B cell (primary cell): ENCODE measurements at regions not wholly inside any gene's neighbourhood (a gene's known extent, or its start where the extent isn't known, plus 50 kb on each side); places are given as distances from the start of the nearest gene placed in this dataset.

Experiments
- ATAC-seq: fragments of 200-7000 bp; cut with Tn5 transposase; one replicate; pipeline ENCODE4 v1.10.0; 2021; ENCODE audit warnings: low read depth, mild to moderate bottlenecking, moderate number of reproducible peaks, moderate library complexity
- CTCF ChIA-PET: fragments of 350-600 bp; sonication (Branson Sonifier 250); formaldehyde crosslinking; loops from one replicate; lab custom pipeline; 2021; ENCODE audit warnings: antibody characterized with exemption, inconsistent platforms; lab: Charles Lee
- POLR2A ChIA-PET: fragments of 350-600 bp; sonication (Branson Sonifier 250); formaldehyde crosslinking; loops from one replicate; lab custom pipeline; 2021; ENCODE audit warnings: antibody characterized with exemption; lab: Charles Lee
- DNase-seq: peaks from one replicate; pipeline ENCODE4 v3.0.0; 2013
- H2AFZ ChIP-seq: 2 replicates; pipeline ENCODE4 v1.6.1; 2012; ENCODE audit warnings: mild to moderate bottlenecking, low read depth, low read length; ENCODE audit not compliant: insufficient read depth, poor library complexity, severe bottlenecking
- H3K27ac ChIP-seq, 2 donors: 1 replicate in 1 of 2; 2 replicates in 1 of 2; pipeline ENCODE4 v1.5.1; 2012 to 2013; ENCODE audit warnings: low read length in 2 of 2, mild to moderate bottlenecking in 2 of 2, moderate library complexity in 1 of 2
- H3K27me3 ChIP-seq, 4 experiments: fragments of 200-600 bp in 1 of 4; sonication (generic) in 1 of 4; replicated peaks in 1 of 4; 1 replicate in 2 of 4; 2 replicates in 2 of 4; pipeline versions ENCODE4 v1.6.1 to v1.7.0; 2013 to 2016; ENCODE audit warnings: low read length in 3 of 4, mild to moderate bottlenecking in 2 of 4, mixed read lengths in 1 of 4, moderate library complexity in 1 of 4; ENCODE audit not compliant: insufficient read depth in 4 of 4, control insufficient read depth in 3 of 4; ENCODE audit errors: control extremely low read depth in 1 of 4
- H3K36me3 ChIP-seq, 2 experiments: replicated peaks in 1 of 2; 1 replicate in 1 of 2; 2 replicates in 1 of 2; pipeline versions ENCODE4 v1.6.1 to v1.7.1; 2013; ENCODE audit warnings: low read length in 1 of 2; ENCODE audit not compliant: insufficient read depth in 2 of 2, control insufficient read depth in 1 of 2; ENCODE audit errors: control extremely low read depth in 1 of 2, extremely low read depth in 1 of 2
- H3K4me1 ChIP-seq, 2 donors: fragments of 200-600 bp in 1 of 2; sonication (generic) in 1 of 2; 1 replicate in 1 of 2; 2 replicates in 1 of 2; pipeline versions ENCODE4 v1.5.1 to v1.6.1; 2013 to 2017; ENCODE audit warnings: low read length in 2 of 2; ENCODE audit not compliant: control insufficient read depth in 2 of 2, insufficient read depth in 2 of 2
- H3K4me2 ChIP-seq: replicated peaks from 2 replicates; pipeline ENCODE3; 2012; ENCODE audit warnings: mild to moderate bottlenecking, low read depth, low read length; ENCODE audit not compliant: poor library complexity, severe bottlenecking
- H3K4me3 ChIP-seq, 5 experiments: fragments of 200-600 bp in 1 of 5; sonication (generic) in 1 of 5; 1 replicate in 3 of 5; 2 replicates in 2 of 5; pipeline versions ENCODE4 v1.5.1 to v1.7.0; 2011 to 2016; ENCODE audit warnings: low read length in 4 of 5, mild to moderate bottlenecking in 4 of 5, low read depth in 2 of 5, control low read depth in 1 of 5, moderate library complexity in 1 of 5; ENCODE audit not compliant: insufficient read depth in 1 of 5; ENCODE audit errors: control extremely low read depth in 1 of 5, extremely low read depth in 1 of 5
- H3K79me2 ChIP-seq: fragments of 200-600 bp; sonication (generic); one replicate; pipeline ENCODE4 v1.6.0; 2016; ENCODE audit warnings: low read length; ENCODE audit not compliant: control insufficient read depth, insufficient read depth
- H3K9ac ChIP-seq: fragments of 200-600 bp; sonication (generic); 2 replicates; pipeline ENCODE4 v1.6.1; 2017; ENCODE audit warnings: mild to moderate bottlenecking, low read length, moderate library complexity
- H3K9me3 ChIP-seq, 3 donors: one replicate each; pipeline versions ENCODE4 v1.6.1 to v1.7.1; 2013; ENCODE audit warnings: low read length in 2 of 3; ENCODE audit not compliant: control insufficient read depth in 2 of 3, insufficient read depth in 1 of 3; ENCODE audit errors: control extremely low read depth in 1 of 3
- H4K20me1 ChIP-seq: 2 replicates; pipeline ENCODE4 v1.6.0; 2012; ENCODE audit warnings: mild to moderate bottlenecking, low read length; ENCODE audit not compliant: insufficient read depth, control insufficient read depth, poor library complexity, severe bottlenecking
- H3K27ac Mint-ChIP-seq: one replicate; pipeline ENCODE4 v1.8.0; 2021; ENCODE audit warnings: mixed read lengths
- H3K27me3 Mint-ChIP-seq: one replicate; pipeline ENCODE4 v1.8.0; 2021; ENCODE audit warnings: mixed read lengths
- H3K4me1 Mint-ChIP-seq: one replicate; pipeline ENCODE4 v1.8.0; 2021; ENCODE audit warnings: mixed read lengths
- H3K4me3 Mint-ChIP-seq: one replicate; pipeline ENCODE4 v1.8.0; 2021; ENCODE audit warnings: mixed read lengths
- H3K9me3 Mint-ChIP-seq: one replicate; pipeline ENCODE4 v1.8.0; 2022; ENCODE audit warnings: mixed read lengths; ENCODE audit not compliant: insufficient read depth
- CTCF ChIP-seq: fragments of 200-600 bp; IDR thresholded peaks from one replicate; pipeline ENCODE4 v1.8.0; 2022; ENCODE audit warnings: antibody characterized with exemption, mild to moderate bottlenecking
- EZH2 ChIP-seq: IDR thresholded peaks from 2 replicates; pipeline ENCODE4 v1.6.1; 2012; ENCODE audit warnings: borderline replicate concordance, low read depth, mild to moderate bottlenecking, moderate library complexity, low read length; ENCODE audit not compliant: insufficient read depth, poor library complexity, severe bottlenecking
- WGBS: methylation state at CpG from one replicate; pipeline ENCODE4 v1.1.5; 2013; ENCODE audit warnings: missing lambda C conversion rate; ENCODE audit not compliant: insufficient coverage; 5-methylcytosine and 5-hydroxymethylcytosine counted together
- intact Hi-C: fragments of 100-400 bp; cut with micrococcal nuclease; formaldehyde crosslinking; loops from one replicate; pipeline ENCODE4 v1.10.0; 2022

- ATAC-seq: no peak
- no peak for DNase-seq
- POLR2A ChIA-PET: no interaction called here
Observed at GRCh38 chr2:56981554-56981953, 797.8 kb downstream of the CCDC85A start.

GRCh38 chr2:56985609-56986008, 801.8 kb downstream of the CCDC85A start:
- H3K79me2 ChIP-seq: no peaks in the 10 kb centered on the region
- H3K4me1 Mint-ChIP-seq: no peaks in the 10 kb centered on the region
- DNase-seq: no peak
- peaks cover 0 to 4% (median 0%) of the 10 kb centered on the region in 3 donors for H3K9me3 ChIP-seq
- ChIA-PET CTCF (no interaction called here), POLR2A (no interaction called here)
- H3K36me3 ChIP-seq: no peaks in the 10 kb centered on the region
- no peaks in the 10 kb centered on the region for H3K27me3 ChIP-seq
- no peak overlapping the region for H3K27ac ChIP-seq
- intact Hi-C loops: no loop called here
- no peak overlapping the region for H3K27ac Mint-ChIP-seq
- no peak for ATAC-seq
- no peaks in the 10 kb centered on the region for H3K4me1 ChIP-seq
- no peak overlapping the region for H3K9ac ChIP-seq
- H3K4me2 ChIP-seq: no peak overlapping the region
- no peaks in the 10 kb centered on the region for H3K27me3 Mint-ChIP-seq
- TF ChIP-seq EZH2: no peak
- TF ChIP-seq CTCF: no peak
- H3K4me3 Mint-ChIP-seq: no peak overlapping the region
- no peaks in the 10 kb centered on the region for H4K20me1 ChIP-seq
- no peak overlapping the region for H3K4me3 ChIP-seq
- H2AFZ ChIP-seq: no peak overlapping the region
- H3K9me3 Mint-ChIP-seq: peaks cover 8% of the 10 kb centered on the region

More at GRCh38 chr2:56981554-56981953, 797.8 kb downstream of the CCDC85A start:
- Mint-ChIP-seq H3K27me3 (no peaks in the 10 kb centered on the region), H3K4me1 (no peaks in the 10 kb centered on the region), H3K4me3 (no peak overlapping the region), H3K27ac (no peak overlapping the region), H3K9me3 (peaks cover 8% of the 10 kb centered on the region)
- Histone ChIP-seq H3K4me2 (no peak overlapping the region), H3K9ac (no peak overlapping the region), H3K4me1 (no peaks in the 10 kb centered on the region), H2AFZ (no peak overlapping the region), H3K4me3 (no peak overlapping the region), H3K27me3 (no peaks in the 10 kb centered on the region), H3K79me2 (no peaks in the 10 kb centered on the region), H3K27ac (no peak overlapping the region), H3K9me3 (peaks cover 0 to 6% (median 4%) of the 10 kb centered on the region in 3 donors), H4K20me1 (no peaks in the 10 kb centered on the region), H3K36me3 (no peaks in the 10 kb centered on the region)
- 100% methylated on average over 1 of the region's 4 CpGs for WGBS
- CTCF ChIA-PET: no interaction called here
- TF ChIP-seq EZH2: no peak
- TF ChIP-seq CTCF: no peak
- intact Hi-C loops: no loop called here
